Activated CD4-positive, CD25-positive, alpha-beta regulatory T cell treated with anti-CD3 and anti-CD28 coated beads, Interleukin-2, amount 50 U/mL, for 72 hours (primary cell): ENCODE measurements at regions not wholly inside any gene's neighbourhood (a gene's known extent, or its start where the extent isn't known, plus 50 kb on each side); places are given as distances from the start of the nearest gene placed in this dataset.

Source experiments
- DNase-seq: peaks from one replicate; pipeline ENCODE4 v3.0.0; 2021

DNA sequence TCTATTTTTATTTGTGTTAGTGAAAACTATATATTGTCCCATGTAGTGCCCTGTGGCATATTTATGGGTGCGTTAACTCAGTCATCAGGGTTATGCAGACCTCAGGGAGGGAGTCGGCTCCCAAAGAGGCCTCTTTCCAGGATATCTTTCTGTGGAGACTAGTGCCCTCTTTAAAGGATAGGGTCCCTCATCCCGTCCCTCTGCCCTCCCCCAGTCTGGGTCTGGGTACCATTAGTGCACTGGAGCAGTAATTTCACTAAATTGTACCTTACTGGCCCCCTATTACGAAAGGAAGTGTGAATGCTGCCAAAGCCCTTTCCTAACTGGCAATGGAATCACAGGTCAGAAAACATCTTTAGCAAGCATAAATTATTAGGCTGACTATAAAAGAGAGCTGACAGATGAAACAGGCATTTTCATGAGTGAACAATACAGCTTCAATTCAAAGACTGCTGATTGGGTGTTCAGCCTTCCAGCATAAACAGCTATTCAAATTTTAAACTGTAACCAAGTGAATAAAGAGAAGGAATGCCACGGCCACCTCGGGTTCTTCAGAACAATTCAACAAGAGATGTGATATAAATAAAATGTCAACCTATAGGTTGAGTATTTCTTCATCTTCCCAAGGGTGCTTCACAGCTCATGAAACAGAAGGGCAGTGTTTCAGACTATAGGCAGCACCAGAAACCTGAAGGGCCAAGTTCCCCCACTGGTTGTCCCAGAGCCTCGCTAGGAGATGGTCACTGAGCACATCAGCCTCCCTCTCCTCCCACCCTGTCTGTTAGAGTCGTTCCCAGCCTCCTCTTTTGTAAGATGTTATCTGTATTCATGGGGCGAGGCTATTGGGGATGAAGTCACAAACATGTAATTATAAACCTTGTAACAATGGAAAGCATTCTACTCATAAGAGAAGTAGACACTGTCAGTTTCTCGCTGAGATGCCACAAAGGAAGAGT is 318.7 kb downstream of the TMEM161B start:
- DNase-seq, result no peak

DNA sequence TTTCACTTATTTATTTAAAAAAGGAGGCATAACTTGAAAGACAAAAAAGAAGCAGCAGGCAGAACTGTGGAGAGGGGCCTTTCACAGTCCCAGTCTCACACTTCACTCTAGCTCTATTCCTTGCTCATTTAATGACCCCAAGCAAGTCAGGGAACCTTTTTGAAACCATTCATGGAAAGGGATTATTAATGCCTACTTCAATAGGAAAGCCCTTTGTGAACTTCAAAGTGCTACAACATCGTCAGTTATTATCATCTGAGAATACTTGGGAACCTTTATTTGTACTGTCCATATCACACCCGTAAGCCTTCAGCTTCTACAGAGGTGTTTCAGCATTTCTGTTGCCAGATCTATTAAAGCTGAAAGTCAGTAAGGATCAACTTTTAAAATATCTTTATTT is 320.2 kb downstream of the TMEM161B start:
- no peak for DNase-seq

DNA sequence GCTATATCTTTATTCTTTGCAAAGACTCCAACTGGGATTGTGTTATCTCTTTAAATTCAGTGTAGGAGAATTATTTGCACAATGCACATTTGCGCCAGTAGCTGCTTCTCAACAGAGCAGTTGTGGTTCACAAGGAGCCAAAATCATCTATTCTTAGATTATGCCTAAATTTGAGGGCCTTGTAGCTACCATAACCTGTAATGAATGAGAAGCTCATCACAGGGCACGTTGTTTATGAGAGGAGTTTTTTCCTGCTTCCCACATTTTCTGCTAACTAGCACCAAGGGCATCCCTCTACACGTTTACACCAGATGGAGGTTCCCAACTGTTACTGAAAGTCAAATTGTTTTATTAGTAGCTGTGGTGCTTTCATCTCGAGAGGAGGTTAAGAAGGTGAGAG is 322.4 kb downstream of the TMEM161B start:
- DNase-seq, result no peak

DNA sequence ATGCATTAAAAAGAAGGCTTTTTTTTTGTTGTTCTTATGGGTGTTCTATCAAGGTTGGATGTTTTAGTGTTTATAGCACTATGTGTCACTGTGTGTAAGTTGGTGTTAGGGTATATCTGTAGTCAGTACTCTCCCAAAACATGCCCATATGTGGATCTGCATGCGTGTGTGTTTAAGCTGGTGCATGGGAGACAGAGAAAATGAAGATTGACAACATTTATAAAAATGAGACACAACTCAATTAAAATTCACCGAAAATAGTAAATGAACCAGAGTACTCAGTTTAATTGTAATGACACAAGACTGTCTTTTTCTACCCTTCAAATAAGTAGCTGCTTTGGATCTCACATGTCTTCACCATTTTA is 323.4 kb downstream of the TMEM161B start:
- no peak for DNase-seq

DNA sequence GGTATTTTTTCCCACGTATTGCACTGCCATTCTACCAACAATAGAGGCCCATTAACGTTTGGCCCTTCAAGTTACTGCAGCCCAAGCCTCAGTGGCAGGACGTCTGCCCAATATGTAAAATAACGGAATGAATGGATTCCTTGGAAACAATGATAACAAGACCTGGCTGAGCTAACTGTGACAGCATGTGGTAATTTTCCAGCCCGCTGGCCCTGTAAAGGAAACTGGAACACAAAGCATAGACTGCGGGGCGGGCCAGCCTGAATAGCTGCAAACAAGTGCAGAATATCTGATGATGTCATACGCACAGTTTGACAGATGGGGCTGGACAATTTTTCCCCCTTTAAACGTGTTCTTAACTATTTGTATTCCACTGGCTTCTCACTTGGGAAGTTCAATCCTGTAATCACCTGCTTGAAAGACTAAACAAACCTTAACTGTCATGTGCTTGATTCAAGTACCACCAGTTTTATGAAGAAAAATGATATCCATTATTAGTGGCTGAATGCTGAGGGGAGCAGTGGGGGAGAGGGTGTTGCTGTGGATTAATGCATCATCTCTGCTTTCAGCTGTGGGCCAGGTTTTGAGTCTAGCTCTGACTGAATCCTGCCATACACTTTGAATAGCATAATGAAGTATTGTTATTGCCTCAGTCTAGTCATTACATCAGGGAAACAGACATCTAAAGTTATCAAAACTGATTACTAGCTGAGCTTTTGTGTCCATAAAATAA is 323.9 kb downstream of the TMEM161B start:
- no peak for DNase-seq

DNA sequence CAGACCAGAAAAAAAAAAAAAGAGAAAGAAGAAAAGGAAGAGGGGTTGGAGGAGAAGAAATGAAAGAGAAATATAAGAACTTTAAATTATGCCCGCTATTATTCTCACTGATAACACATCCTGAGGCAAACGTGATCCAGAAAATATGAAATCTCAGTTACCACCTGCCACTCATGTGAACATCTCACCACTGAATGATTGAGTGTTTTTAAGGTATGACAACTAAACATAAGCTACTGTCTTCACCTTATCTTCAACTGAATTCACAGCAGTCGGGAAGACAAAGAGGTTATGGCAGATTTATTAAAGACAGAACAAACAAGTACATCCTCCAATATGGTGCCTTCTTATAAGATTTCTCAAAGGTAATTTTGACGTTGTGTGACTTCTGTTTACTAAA is 327.9 kb downstream of the TMEM161B start:
- DNase-seq, result no peak

DNA sequence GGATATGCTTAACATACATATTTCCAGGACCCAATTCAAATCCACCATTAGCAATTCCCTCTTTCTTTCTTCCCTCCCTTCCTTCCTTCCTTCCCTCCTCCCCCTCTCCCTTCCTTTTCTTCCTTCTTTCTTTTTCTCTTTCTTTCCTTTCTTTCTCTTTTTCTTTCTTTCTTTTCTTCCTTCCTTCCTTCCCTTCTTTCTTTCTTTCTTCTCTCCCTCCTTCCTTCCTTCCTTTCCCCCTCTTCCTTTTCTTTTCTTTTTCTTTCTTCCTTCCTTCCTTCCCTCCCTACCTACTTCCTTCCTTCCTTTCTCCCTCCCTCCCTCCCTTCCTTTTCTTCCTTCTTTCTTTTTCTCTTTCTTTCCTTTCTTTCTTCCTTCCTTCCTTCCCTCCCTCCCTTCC is 332.0 kb downstream of the TMEM161B start:
- DNase-seq, result no peak

DNA sequence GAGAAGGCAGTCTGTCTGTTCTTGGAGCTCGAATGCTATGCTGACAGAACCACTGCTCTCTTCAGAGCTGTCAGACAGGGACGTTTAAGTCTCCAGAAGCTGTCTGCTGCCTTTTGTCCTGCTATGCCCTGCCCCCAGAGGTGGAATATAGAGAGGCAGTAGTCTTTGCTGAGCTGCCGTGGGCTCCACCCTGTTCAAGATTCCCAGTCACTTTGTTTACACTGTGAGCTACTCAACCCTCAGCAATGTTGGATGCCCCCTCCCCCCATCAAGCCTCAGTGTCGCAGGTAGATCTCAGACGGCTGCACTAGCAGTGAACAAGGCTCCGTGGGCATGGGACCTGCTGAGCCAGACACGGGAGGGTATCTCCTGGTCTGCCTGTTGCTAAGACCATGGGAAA is 344.2 kb downstream of the TMEM161B start:
- DNase-seq, result no peak

DNA sequence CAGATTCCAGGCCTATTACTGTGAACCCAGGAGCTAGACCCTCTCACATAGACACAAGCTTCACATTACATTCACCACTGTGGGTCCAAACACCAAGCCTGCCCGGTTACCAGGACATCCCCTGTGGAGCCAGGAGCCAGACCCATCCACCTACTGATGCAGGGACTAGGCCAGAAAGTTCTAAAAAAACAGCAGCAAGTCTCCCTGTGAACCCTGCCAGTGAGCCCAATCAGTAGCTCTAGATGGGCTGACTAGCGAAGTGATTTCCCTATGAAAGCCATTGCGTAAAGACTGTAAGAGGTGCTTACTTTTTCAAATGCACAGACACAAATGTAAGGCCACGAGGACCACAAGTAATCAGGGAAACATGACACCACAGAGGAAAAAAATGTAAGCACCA is 352.3 kb downstream of the TMEM161B start:
- DNase-seq, result no peak

DNA sequence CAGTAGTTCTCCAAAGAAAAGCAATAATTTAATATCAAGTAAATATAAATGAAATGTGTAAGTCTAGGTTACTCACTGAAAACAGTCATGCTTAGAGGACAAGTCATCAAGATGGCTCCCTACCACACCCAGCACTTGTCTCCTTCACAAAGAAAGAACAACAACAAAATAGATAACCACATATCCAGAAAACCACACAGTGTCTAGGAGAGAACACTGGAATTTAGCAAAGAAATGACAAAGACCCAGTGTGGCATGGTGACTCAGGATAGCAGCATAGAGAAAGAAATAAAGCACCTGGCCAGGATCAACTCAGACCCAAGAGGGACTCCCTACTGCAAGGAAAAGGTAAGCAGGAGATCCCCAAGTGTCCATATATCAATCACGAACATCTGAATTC is 356.2 kb downstream of the TMEM161B start:
- DNase-seq, result no peak

DNA sequence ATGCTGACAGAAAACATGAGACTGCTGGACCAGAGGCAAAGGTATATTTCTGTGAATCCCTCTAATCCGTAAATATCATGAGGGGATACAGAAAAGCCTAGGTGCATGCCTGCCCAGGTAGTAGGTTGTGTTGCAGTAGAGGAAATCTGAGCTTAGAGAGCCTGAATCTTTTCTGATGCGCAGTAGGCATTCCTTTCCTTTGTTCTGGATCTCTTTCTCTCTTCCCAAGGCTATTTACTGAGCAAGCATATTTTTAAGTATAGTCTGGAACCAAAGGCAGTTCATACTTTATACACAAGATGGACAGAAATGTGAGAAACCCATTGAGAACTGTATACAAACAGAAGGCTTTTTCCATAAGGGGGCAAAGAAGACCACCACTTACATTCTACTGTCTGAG is 359.3 kb downstream of the TMEM161B start:
- DNase-seq, result no peak

DNA sequence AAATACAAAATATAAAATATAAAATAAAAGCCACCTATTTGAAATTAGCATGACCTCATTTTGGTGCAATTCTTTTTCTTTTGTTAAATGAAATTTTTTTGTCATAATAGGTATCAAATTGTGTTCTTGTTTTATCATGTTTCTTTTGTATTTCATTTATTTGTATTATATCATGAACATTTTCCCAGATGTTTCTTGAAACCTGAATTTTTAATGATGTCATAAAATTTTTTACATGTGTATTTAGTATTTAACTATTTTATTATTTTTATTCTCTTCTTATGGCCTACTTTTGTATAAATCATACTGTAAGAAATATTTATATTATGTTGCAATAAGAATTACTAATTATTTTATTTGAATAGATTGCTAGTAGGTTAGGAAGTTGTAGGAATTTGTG is 361.7 kb downstream of the TMEM161B start:
- no peak for DNase-seq

DNA sequence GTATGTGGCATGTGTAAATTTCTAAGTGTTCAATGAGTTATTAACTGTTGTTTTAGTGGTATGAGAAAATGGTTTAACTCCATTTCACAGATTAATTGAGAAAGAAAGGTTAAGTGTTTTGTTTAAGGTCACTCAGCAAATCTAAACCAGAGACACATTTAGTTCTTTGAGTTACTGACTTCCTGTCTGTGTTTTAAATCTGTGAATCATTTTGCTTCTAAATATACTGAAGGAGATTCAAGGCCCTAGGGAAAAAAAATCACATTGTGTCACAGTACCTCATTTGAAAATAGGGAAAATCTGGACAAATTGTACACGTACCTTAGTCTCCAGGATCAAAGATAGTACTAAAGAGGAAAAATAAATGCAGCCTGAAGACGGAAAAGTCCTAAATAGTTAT is 368.2 kb downstream of the TMEM161B start:
- DNase-seq, result no peak

DNA sequence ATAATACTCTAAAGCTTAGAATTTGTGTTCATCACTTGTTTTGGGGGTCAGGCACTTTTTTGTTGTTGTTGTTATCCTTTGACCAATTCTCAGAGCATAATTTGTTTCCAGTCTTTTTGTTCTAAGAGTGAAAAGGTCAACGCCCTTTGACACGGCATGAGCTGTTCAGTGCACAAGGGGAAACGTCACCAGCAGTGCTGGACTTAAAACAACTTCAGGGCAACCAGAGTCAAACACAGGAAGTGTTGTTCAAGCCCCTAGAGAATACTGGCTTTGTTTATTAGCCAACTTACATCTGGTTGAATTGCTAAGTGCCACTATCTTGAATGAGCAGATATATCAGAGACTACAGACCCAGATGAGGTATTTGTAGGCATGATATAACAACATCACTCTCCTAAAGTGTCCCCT is 368.9 kb downstream of the TMEM161B start:
- no peak for DNase-seq

DNA sequence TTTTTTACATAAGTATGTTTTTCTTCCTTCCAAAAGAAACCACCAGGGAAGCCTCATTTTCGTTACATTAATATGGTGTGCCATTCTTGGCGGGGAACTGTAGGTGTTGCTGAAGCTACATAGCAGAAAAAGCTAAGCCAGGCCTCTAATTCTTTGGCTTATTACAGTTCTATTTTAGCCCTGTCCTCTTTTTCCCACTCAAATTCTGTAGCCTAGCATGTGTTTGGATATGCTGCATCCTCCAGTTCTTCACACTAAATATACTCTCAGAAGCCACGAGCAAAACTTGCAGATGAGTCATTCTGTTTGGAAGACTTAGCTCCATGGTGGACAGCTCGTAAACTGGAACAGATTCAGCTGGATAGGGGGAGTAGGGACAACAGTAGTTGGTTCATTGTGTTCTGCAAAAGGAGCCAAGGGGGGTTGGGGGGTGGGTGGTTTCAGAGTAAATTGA is 369.4 kb downstream of the TMEM161B start:
- DNase-seq, result no peak

DNA sequence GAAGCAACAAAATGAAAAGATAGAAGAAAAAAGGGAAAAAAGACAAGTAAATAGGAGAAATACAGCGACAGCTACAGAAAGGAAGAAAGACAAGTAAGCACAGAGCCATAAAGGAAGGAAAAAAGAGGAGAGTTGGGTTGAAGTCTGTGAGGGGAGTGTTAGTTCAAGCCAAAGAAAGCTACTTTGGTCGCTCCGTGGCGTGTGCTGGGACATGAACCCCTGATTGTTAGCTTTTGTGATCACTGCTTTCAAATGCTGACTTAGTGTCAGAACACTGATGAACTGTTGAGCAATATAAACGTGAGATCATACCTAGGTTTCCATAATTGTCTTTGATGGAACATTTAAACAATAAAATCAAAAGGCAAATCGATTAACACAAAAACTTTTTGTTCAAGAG is 370.1 kb downstream of the TMEM161B start:
- DNase-seq, result no peak

DNA sequence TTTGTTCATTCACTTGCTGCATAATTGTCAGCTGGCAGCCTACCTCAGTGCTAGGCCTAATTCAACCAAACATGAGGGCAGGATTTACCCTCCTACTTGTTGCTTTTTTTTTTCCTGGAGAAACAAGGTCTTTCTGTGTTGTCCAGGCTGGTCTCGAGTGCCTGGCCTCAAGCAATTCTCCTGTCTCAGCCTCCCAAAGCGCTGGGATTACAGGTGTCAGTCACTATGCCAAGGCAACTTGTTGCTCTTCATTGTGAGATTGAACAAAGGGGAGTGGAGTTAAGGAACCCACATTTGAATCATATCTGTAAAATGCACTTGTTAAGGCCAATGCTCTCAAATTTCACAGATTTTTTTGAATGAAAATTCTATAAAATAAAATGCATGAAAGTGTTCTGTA is 380.5 kb downstream of the TMEM161B start:
- no peak for DNase-seq

DNA sequence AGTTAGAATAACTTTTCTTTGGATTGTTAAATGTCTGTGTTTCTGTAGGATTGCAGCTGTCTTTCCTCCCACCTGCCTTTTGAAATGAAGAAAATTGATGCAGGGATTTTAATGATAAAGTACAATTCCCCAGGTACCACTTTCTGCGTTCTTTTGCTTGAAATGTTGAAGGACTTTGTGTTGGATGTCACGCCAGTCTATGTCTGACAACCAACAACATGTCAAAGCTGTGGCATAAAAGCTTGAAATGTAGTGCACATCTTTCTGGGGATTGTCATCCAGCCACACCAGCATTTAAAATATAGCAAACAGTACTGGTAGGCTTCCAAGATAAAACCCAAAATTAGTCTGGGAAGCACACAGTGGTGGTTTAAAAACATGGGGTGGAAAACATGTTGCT is 381.4 kb downstream of the TMEM161B start:
- DNase-seq, result no peak

DNA sequence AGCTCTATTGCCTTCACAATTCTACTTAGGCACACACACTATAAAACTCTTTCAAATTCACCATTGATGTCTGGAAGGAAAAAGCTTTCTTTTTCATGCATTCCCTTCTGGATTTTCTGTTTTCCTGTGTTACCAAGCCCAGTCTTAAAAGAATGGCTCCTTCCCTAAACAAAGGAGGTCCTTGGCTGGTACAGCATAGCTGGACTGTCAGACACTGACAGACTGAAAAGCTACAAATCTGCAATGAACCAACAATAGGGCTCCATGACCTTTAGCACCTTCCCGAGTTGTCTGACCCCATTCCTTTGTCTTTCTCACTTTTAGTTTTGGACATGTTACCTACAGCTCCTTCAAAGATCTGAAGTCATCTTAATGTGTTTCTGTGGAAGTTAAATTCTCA is 382.5 kb downstream of the TMEM161B start:
- no peak for DNase-seq

DNA sequence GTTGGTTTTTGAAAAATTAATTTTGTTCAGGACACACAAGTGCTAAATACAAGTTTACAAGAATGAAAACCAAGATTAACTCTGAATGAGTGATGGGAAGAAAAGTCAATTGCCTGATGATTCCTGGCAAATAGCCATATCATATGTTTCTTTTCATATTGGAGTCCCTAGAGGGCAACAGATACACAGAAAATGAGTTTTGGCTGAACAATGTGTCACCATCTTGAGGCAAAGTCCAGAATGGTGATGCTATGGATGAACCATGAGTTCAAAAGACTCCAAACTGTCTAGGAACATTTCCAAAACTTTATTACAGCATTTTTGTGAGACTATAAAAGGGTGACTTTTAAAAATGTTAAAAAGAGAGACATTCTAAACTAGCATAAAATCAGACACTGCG is 382.9 kb downstream of the TMEM161B start:
- DNase-seq, result no peak

DNA sequence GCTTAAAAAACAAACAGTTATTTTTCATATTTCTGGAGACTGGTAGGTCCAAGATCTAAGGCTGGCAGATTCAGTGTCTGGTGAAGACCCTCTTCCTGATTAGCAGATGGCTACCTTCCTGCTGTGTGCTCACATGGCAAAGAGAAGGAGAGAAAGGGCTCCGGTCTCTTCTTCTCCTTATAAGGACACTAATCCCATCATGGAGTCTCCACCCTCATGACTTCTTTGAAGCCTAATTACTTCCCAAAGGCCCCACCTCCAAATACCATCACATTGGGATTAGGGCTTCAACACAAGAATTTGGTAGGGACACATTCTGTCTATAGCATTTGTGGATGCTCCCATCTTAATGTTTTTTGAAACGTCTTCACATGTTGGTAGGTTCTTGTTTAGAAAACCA is 391.1 kb downstream of the TMEM161B start:
- DNase-seq, result no peak

DNA sequence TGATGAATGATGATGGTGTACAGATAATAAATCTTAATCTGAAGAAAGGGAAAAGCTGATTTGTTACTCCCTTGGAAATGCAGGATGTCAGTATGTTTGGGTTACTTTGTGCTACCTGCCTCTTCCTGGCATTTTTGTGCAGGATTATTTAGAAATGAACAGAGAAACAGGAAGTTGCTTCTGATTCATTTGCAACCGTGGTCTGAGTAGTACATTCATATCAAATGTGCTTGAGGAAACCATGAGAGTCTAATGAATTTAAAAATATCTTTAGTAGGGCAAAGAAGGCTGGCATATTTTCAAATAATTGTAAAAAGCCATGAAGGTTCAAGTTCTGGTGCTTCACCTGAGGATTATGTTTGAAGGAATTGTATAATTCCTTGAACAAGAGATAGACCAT is 391.6 kb downstream of the TMEM161B start:
- DNase-seq, result no peak

DNA sequence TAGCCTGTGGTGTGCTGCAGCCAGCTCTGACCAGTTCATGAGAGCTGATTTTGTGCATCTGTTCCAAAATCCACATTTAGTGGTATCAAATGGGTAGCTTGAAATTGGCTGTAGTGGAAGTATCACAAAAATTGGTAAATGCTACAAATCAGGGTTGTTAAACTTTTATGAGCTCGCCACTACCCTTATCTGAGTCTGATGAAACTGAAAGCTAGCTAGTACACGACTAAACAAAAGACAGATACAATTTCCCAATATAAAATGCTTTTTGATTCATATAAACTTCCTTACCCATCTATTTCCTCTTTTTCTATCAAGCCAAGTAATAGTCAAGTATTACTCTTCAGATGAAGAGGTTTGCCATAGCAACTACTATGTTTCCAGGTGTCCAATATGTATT is 392.0 kb downstream of the TMEM161B start:
- DNase-seq, result no peak

DNA sequence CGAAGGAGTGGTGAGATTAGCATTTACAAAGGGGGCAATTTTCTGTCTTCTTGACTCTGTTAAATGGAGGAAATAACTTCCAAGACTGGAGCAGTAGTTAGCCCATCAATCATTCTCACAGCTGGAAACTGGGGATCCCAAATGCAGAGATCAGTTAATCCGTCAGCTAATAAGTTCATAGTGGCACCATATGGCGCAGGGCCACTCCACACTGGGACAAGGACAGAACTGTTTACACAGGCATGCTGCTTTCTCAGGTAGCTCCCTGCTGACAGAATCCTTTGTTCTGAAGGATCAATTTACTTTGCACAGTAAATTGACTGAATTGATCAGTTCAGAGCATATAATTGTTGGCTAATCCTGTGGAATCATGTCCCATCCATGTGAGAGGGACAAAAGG is 395.7 kb downstream of the TMEM161B start:
- DNase-seq, result no peak
